HG03097 (cell line): ENCODE measurements at regions not wholly inside any gene's neighbourhood (a gene's known extent, or its start where the extent isn't known, plus 50 kb on each side); places are given as distances from the start of the nearest gene placed in this dataset.

Source experiments
- ATAC-seq: cut with Tn5 transposase; IDR thresholded peaks from one replicate; pipeline ENCODE4 v1.9.1; 2021; ENCODE audit not compliant: unreplicated experiment, low FRiP score

- no peak for ATAC-seq
Observed at GRCh38 chr3:21801631-21802030, 50.6 kb upstream of the ZNF385D start.

DNA sequence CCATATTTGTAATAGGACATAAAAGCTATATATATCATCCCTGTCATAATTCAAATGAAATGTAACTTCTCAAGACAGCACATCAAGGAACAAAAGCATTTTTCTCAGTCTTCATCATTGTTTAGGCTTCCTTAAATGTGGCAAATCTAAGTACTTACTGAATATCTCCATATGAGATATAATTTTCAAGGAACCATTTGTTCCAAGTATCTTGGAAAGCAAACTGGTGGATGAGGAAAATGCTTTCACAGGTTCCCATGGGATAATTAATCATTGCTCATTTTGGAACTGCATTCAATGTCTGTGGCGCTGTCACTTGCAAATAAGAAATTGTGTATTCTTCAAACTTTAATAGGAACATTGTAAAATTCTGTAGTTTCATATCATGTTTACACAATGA, 52.6 kb upstream of the ZNF385D start:
- no peak for ATAC-seq

- no peak for ATAC-seq
Observed at GRCh38 chr3:21804330-21804729, 53.3 kb upstream of the ZNF385D start.

GRCh38 chr3:21806733-21807132, 55.7 kb upstream of the ZNF385D start:
- ATAC-seq: no peak

DNA sequence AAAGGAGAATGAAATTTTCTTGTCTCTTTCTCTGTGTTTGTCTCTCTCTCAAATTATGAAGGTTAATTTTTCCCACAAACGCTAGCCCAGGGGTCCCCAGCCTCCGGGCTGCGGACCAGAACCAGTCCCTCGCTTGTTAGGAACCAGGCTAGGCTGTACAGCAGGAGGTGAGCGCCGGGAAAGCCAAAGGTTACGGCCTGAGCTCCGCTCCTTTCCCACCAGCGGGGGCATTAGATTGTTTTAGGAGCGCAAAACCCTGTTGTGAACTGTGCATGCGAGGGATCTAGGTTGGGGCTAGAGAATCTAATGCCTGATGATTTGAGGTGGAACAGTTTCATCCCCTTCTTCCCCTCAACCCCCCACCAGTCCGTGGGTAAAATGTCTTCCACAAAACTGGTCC, 74.7 kb upstream of the ZNF385D start:
- no peak for ATAC-seq

DNA sequence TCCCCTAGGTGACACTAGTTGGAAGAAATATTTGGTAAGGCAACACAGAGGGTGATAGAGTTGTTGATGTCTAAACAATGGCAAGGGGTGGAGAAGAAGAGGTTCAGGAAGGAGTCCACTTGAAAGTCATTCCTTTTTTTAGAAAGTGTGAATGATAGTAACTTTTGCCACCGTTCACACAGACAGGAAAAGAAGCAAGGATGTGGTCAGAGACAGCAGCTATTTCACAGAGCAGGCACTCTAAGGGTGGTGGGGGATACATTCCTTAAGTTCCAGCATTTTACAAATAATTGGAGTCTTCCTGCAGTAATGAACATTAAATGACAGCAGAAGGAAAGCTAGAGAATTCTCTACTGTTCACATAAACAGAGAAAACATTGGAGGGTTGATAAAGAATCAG, 75.4 kb upstream of the ZNF385D start:
- no peak for ATAC-seq

DNA sequence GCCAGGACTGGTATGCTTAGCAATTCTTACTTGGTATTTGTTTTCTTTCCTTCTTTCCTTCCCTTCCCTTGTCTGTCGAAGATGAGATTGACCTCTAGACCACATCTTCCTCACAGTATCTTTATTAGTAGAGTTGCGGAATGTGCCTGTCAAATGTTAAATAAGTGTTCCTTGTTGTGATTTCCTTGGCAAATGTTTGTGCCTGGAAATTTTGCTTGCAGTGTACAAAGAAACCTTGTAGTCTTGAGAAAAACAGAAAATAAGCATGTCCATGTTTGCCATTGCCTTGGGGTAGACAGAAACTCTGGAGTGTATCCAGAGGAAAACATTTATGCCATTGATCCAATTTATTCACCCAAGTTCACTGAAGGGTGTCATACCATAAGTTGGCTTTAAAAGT, 79.5 kb upstream of the ZNF385D start:
- ATAC-seq: no peak

GRCh38 chr3:21835264-21835663, 84.3 kb upstream of the ZNF385D start:
- ATAC-seq: no peak

GRCh38 chr3:21836227-21836626, 85.2 kb upstream of the ZNF385D start:
- ATAC-seq: no peak

DNA sequence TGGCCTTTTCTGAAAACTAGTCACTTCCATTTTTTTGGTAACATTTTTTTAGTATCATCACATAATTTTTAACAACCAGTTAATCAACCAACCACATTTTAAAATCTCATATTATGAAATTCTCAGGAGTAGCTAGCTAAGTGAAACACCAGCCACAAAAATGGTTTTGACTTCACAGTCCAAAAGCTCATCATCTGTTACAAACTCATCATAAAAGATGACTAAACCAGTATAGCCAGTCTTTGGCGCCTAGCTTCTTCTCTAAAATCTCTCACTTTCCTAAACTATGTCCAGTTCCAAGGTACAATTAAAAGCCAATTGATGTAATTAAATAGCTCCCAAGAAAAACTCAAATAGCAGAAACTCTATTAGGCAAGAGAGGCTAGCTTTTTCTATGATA, 88.2 kb upstream of the ZNF385D start:
- ATAC-seq: no peak

DNA sequence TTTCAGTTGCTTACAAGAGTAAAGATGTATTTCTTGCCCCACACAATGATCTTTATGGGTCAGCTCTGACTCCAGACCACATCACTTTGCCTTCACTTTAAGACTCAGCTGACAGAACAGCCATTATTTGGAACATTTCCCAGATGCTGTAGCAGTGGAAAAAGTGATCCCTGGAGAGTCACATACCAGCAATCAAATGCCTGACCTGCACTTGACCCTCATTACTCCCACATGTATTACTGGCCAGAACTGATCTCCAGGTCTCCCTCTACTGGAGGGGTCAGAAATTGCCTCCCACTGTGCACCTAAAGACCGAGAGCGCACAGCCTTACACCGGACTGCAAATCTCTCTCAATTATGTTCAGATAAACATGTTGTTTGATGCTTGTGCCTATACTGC, 88.6 kb upstream of the ZNF385D start:
- no peak for ATAC-seq

DNA sequence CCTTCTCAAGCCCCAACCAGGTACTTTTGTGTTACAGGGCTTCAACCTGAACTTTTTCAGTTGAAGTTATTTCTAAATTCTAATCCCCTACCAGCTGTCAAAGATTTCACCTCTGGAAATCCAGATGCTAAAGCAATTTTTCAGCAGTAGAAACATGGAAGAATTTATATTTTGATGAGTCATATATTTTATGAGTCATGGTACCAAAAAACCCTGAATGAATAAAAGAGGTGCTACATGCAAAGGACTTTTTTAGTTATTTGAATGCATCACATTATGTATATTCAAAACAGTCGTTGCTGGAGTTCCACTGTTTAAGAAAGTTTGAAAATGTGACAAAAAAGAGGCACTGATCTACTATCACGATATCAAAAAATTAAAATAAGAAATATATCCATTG, 96.0 kb upstream of the ZNF385D start:
- no peak for ATAC-seq

- no peak for ATAC-seq
Observed at GRCh38 chr3:21859124-21860081, 108.4 kb upstream of the ZNF385D start.

DNA sequence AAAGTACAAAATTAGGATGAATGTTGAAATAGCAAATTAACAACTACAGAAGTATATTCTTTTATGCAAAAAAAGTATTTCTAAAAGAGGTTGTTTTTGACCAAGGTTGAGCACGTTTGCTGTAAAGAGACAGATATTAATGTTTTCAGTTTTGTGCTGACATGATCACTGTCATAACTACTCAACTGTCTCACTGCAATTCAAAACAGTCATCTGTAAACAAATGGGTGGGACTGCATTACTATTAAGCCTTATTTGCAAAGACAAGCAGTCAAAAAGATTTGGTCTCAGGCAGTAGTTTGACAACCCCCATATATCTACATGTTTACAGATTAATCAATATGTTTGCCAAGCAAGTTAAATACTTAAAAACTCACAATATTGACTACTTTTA, 109.1 kb upstream of the ZNF385D start:
- no peak for ATAC-seq

DNA sequence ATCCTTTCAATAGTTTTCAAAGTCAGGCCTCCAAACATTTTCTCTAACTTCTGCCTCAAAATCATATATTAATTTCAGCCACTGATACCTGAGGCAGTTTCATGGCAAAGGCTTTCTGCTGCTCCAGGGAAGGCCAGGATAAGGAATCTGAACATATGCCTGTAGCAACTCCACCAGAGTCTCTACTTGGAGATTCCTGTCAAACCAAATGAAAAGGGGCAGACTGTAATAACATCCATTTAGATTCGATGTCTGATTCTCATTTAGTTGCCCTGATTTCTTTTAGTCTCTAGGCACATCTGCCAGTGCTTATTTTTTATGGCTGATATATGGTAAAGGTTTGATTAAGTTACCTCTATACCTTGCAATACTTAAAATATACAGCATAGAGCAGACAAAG, 109.6 kb upstream of the ZNF385D start:
- no peak for ATAC-seq

- no peak for ATAC-seq
Observed at GRCh38 chr3:21876782-21877181, 125.8 kb upstream of the ZNF385D start.

- ATAC-seq: no peak
Observed at GRCh38 chr3:21877214-21877754, 126.3 kb upstream of the ZNF385D start.

- no peak for ATAC-seq
Observed at GRCh38 chr3:21879184-21879886, 128.3 kb upstream of the ZNF385D start.

DNA sequence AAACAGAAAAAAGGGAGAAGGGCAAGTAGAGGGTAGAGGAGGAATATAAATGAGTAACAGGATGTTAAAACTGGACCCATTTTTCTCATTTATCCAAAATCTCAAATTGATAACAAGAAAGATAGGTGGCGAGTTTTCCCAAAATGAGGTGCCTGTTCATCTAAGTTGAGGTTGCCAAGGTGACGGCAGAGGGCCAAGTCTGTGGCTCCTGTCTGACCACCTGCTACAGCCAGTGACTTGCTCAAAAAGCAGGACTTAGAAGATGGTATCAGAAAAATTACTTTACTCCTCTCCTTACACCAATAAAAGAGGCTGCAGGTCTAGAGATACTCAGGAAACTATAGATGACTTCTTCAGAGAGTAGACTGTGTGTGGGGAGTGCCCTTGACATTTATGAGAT, 137.6 kb upstream of the ZNF385D start:
- no peak for ATAC-seq

DNA sequence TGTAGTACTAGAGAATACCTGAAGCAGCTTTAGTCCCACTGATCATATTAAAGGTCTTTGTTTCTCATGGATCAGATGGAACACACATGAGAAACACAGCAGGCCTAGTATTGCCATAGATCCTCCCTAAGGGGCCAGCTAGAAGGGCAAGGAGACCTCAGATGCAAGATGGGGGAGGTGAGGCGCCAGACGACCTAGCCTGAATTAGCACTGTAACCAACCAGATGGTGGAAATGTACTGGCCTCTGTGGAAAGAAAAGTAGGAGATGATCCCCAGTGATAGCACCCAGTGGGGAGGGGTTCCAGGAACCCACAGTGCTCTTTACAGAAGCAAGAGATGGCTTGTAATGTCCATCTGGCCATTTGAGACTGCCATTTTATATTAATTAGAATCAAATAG, 138.2 kb upstream of the ZNF385D start:
- ATAC-seq: no peak

DNA sequence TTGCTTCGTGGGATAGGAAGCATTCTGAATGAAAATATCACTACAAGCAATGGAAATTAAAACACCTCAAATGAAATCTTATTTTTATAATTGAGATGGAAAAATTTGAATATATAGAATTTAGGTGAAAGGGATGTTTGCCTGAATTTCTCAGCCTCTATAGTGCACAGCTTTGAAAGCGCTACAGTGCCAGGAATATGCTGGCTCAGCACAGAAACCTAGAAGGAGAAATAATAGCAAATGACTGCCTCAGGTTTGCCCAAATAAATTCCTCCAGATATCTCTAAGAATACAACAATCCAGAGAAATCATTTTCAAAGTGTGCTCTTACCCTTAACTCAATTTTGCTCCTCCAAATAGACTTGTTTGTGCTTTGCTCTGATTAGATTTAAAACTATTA, 141.1 kb upstream of the ZNF385D start:
- no peak for ATAC-seq

GRCh38 chr3:21893242-21893641, 142.2 kb upstream of the ZNF385D start:
- ATAC-seq: no peak
